ENCODE measurements at regions not wholly inside any gene's neighbourhood (a gene's known extent, or its start where the extent isn't known, plus 50 kb on each side); places are given as distances from the start of the nearest gene placed in this dataset.

GRCh38 chr7:86313842-86314241, 329.9 kb upstream of the GRM3 start:
- no TSS peak for BruUV-seq (replicated peaks)
- CTCF ChIA-PET: no interaction called here
- Histone ChIP-seq H3K9ac (ENCODE audit: low read length) (no peak overlapping the region), H2AFZ (ENCODE audit: low read depth, low read length, poor library complexity, severe bottlenecking) (no peak overlapping the region), H3K9me3 (ENCODE audit: control insufficient read depth in 1 of 2, insufficient read depth in 1 of 2, low read depth in 1 of 2, low read length in 2 of 2) (no peaks in the 10 kb centered on the region), H3K36me3 (ENCODE audit: control insufficient read depth in 1 of 2, insufficient read depth in 2 of 2, low read length in 2 of 2) (no peaks in the 10 kb centered on the region), H3K9me2 (ENCODE audit: insufficient read depth) (no peaks in the 10 kb centered on the region), H3K27me3 (ENCODE audit: insufficient read depth, low read length) (no peaks in the 10 kb centered on the region), H3K79me2 (ENCODE audit: insufficient read depth, low read length) (no peaks in the 10 kb centered on the region), H3K27ac (ENCODE audit: low read depth, low read length) (no peak overlapping the region), H3K4me2 (ENCODE audit: low read length) (no peak overlapping the region), H3K4me3 (replicated peaks in 1 of 2; ENCODE audit: low read depth in 1 of 2, low read length in 2 of 2) (no peak overlapping the region), H3K4me1 (ENCODE audit: control insufficient read depth in 1 of 2, insufficient read depth in 2 of 2, low read length in 2 of 2) (no peaks in the 10 kb centered on the region), H4K20me1 (ENCODE audit: insufficient read depth) (no peaks in the 10 kb centered on the region)
- DNase-seq (ENCODE audit: low read depth, low spot score) (no peak), ATAC-seq (no peak)
- RAD21 ChIA-PET (ENCODE audit: low non-redundant PET in 1 of 2, low total read pairs in 2 of 2, uncharacterized antibody in 2 of 2, unreplicated experiment in 2 of 2): no interaction called here
- intact Hi-C loops (cut with micrococcal nuclease): no loop called here
- POLR2A ChIA-PET: no interaction called here
- TF ChIP-seq SRF (IDR thresholded peaks at IDR 0.05; ENCODE audit: low read depth): no peak
- no peak for TF ChIP-seq EZH2 (IDR thresholded peaks at IDR 0.05)
- no peak for TF ChIP-seq RAD21 (IDR thresholded peaks at IDR 0.05; ENCODE audit: low read depth)
- TF ChIP-seq SP1 (IDR thresholded peaks at IDR 0.05; ENCODE audit: low read depth): no peak
- no peak for TF ChIP-seq EZH2phosphoT487 (IDR thresholded peaks at IDR 0.05; ENCODE audit: borderline replicate concordance)
- TF ChIP-seq EGR1 (IDR thresholded peaks at IDR 0.05; ENCODE audit: low read depth): no peak
- TF ChIP-seq CTCF (IDR thresholded peaks at IDR 0.05 in 2 of 3, conservative IDR thresholded peaks at IDR 0.05 in 1 of 3; ENCODE audit: borderline replicate concordance in 1 of 3, insufficient read depth in 1 of 3, low read depth in 2 of 3, low read length in 2 of 3): no peak
- TF ChIP-seq TCF7L2 (IDR thresholded peaks at IDR 0.05; ENCODE audit: borderline replicate concordance, extremely low read depth, insufficient read depth, insufficient read length): no peak
- no peak for TF ChIP-seq POLR2AphosphoS5 (IDR thresholded peaks at IDR 0.05; ENCODE audit: low read depth, low read length)
- TF ChIP-seq CEBPB (IDR thresholded peaks at IDR 0.05; ENCODE audit: low read depth): no peak
- no peak for TF ChIP-seq ZNF274 (IDR thresholded peaks at IDR 0.05; ENCODE audit: low read depth, low read length)
- no peak for TF ChIP-seq FOSL1 (IDR thresholded peaks at IDR 0.05; ENCODE audit: low read depth)
- no peak for TF ChIP-seq ELF1 (IDR thresholded peaks at IDR 0.05; ENCODE audit: borderline replicate concordance, low read depth)
- no peak for TF ChIP-seq JUND (IDR thresholded peaks at IDR 0.05)
